HG03520 (cell line): ENCODE measurements at regions not wholly inside any gene's neighbourhood (a gene's known extent, or its start where the extent isn't known, plus 50 kb on each side); places are given as distances from the start of the nearest gene placed in this dataset.
"Not testable (repeated sequence)": the region's sequence is repeated elsewhere in the genome, so short reads cannot be mapped to it uniquely, and the experiment has no call there.

ENCODE experiments used
- ATAC-seq: cut with Tn5 transposase; IDR thresholded peaks from one replicate; pipeline ENCODE4 v1.9.1; 2021; ENCODE audit warnings: mild to moderate bottlenecking, moderate library complexity; ENCODE audit not compliant: unreplicated experiment

- ATAC-seq: no peak
Observed at GRCh38 chr5:60519372-60519771, 180.6 kb downstream of the DEPDC1B start.

DNA sequence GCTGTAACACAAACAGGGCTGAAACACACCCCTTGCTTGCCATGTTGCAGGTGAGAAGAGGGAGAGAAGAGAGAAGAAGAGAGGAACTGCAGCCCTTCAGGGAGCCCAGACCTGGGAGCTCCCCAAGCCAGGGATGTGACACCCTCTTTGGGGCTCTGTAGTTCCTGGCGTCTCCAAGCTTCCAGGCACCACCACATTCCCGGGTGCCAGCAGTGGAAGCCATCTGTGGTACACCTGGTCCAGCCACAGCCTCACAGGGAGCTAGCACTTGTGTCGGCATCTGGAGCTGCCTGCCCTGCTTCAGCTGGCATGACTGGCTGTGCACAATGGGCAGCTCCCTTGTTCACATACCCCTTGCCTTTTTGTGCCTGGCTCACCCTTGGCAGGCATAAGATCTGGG is 182.1 kb downstream of the DEPDC1B start:
- ATAC-seq: no peak

DNA sequence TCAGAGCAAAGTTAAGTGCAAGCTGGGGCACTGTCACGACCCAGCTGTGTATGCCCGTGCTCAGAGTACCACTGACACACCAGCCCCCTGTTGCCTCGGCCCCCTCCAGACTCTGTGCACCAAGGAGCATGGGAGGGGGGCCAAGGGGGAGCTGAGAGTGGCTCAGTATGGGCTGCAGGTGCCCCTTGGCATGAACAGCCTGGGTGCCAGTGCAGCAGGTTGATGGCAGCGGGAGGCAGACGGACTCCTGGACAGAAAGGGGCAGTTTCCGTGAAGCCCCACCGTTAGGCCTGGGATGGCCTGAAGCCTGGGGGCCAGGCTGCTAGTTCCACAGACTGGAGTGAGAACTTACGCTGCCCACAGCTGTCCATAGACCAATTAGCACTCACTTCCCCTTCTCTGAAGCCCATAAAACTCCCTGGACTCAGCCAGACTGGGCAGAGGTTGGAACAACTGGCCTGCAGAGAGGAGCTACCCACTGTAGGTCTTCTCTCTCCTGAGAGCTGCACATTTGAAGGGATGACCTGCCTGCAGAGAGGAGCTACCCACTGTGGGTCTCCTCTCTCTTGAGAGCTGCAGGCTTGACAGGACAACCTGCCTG is 182.8 kb downstream of the DEPDC1B start:
- no peak for ATAC-seq

DNA sequence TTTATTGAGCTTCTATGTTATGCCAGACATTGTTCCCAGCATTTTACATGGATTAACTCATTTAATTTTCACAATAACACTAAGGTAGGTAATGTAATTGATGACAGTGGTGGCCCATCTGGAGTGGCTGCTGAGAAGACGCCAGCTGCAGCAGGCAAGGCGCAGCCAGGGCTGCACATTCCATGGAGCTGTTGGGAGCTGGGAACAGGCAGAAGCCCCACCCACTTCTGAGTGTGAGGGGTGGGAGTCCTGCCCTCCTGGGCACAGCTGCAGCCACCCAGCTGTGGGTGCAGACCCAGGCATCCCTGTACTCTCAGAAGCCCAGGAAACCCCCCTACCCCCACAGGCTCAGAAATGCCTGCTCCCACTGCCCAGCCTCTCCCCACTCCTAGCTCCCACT is 183.3 kb downstream of the DEPDC1B start:
- ATAC-seq: no peak

GRCh38 chr5:60514152-60514551 is 185.8 kb downstream of the DEPDC1B start:
- no peak for ATAC-seq

DNA sequence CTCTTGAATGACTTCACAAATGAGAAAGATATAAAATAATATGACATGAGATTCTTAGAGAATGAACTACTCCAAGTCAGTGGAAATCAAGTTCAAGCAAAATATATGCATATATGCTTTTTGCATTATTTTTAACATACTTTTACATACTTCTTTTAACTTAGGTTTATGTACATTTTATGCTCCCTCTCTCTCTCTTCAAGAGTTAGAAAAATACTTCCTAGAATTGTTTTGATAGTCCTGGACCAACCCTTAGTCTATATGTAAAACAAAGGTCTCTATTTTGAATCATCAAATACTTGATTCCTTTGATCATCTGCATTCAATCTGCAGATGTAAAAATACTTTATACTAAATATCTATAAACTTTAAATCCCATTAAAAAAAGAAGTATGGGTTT is 187.8 kb downstream of the DEPDC1B start:
- ATAC-seq: no peak

GRCh38 chr5:60510663-60511062 is 189.3 kb downstream of the DEPDC1B start:
- no peak for ATAC-seq

DNA sequence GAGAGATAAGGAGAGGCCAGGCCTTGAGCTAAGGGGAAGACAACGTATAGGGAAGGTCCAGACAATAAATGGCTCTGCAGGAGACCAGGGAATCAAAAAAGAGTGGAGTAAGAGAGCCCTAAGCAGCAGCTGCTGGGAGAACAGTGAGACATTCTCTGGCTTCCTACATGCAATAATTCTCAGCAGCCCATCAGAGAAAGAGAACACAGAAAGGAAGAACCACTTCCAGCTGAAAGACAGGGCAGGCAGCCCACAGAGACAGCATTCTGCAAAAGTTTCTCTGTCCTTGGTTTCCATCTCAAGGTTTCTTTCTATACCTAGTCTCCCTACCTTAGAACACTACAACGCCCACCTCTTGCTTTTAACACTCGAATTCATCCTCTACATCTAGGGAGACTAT is 189.9 kb downstream of the DEPDC1B start:
- ATAC-seq: no peak

- no peak for ATAC-seq
Observed at GRCh38 chr5:60509519-60509918, 190.4 kb downstream of the DEPDC1B start.

- ATAC-seq: no peak
Observed at GRCh38 chr5:60507687-60508086, 192.3 kb downstream of the DEPDC1B start.

DNA sequence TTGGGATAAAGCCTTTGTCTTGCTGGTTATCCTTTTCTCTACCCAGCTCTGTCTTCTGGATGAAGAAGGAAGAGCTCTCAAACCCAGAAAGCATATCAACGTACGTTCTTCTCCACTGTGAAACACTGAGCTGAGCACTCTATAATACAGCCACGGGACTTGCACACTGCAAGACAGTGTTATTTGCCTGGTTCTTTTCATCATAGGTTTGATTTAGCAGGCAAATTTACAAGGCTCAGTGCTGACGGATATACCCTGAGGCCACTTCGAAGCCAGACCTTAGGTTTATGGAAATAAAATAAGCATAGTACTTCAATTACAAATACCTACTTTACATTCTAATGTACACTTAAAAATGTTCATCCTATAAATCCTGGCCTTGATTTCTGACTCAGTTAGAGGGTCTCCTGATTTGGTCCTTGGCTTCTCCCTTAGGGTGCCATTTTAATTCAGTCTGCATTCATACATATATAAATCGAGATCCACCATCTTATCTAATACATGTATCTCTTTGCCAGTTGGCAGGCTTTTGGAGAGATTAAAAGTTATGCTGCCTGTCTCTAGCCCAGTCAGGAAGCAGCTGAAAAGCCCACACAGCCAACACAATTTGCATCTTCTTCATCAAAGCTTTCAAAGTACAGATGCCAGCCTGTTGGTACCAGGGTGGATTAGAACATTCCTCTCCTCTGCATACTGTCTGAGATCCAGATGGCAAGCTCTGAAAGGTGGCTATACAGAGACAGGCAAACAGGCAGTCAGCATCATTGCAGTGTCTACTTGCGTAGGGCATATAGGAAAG is 194.4 kb downstream of the DEPDC1B start:
- no peak for ATAC-seq

DNA sequence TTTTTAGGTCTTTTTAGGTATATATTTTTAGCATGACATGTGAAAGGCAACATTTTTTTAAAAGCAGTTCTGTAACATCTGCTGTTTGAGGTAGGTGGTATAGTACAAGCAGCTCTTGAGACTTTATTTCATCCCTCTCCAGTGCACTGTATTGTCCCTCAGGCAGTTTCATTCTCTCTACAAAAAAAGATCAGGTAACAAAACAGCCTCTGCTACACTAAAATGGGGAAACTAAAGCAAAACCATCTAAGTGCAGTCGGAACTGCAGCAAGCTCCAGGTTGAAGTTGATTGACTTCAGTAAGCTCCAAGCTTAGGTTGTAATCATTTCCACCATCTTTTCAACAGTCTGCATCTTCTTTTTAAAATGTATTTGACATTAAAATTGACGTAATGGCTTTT is 195.6 kb downstream of the DEPDC1B start:
- peak; percentile 66 for ATAC-seq

DNA sequence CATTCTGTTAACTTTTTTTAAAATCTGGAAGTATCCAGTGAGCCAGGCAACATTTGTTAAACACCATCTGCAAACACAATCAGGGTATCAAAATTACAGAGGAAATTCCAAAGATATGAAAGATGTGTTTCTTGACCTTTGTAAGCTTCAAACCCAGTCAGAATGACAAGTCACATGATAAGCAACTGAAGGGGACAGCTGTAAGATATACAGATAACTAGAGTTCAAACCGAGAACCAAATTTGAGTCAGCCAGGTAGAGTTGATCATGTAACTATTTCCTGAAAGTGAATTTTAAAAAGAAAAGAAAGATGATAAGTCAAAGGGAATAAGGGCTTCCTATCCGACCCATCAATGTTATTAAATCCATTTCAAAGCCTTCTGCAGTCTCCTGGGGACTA is 196.2 kb downstream of the DEPDC1B start:
- ATAC-seq: peak; percentile 84

- ATAC-seq: no peak
Observed at GRCh38 chr5:60497706-60498500, 202.1 kb downstream of the DEPDC1B start.

DNA sequence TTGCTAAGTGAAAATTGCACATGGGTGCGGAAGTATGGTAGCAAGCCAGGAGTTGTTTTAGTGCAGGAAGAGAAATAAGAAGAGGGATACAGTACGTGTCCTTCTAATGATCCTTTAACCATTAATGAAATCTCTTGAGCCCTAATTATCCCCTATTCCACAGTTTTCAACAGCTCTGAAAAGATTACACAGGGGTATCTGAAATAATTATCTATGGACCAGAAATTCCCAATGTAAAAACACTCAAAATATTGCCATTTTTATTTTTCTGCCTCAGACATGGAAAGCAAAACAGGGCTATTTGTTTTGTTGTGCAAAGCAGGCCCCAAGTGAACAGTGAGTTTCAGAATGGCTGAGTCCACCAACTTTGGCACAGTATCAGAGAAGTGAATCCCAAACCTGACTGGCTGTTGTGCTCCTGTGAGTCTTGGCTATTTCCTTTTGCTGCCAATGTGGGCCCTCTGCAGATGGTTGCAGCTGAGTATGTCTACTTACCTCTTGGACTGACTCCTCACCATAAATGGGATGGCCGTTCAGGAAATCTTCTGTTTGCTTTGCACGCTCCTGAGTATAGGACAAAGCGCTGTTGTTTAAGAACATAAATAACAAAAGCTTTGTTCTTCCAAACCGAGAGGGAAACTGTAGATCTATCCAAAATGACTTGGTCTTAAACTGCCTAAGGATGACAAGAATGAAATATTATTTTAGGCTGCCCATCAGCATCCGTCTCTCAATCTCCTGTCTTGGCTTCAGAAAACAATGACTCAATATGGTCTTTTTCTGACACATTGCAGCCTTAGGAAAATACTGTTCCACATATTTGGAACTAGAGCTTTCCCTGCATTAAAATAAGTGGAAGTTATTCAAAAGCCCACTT is 204.1 kb downstream of the DEPDC1B start:
- no peak for ATAC-seq

DNA sequence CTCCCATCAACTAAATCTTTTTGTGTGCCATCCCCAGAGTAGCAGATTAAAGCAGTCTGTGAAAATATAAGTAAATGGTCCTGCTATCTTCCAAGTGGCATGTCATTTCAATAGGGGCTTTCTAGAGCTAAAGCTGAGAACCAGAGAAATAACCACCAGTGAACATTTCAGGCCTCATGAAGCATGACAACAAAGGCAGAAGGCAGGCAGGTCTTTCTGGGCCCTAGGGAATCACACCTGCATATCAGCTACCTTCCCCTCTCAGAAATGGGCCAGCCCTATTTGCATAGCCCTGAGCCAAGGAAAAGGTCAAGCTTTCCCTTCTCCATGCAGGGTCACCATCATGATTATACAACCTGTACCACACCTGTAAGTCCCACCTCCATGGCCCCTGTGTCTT is 205.3 kb downstream of the DEPDC1B start:
- ATAC-seq: no peak

DNA sequence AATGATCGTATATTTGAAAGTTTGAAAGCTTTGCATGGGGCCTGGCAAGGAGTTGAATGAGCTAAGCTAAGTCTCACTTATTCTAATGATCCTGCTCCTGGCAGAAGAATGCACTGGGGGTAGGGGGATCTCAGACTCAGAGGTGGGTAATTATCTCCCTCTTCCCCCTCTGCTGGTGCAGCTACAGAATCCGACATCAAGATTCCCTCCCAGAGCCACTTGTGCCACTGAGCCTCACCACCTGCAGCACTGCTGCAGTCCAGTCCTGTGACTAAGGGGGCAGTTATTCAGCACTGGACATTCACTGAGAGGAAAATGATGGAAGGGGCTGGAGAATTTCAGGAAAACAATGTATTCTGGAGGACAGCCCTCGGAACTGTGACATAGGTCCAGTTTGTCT is 205.8 kb downstream of the DEPDC1B start:
- ATAC-seq: no peak

- ATAC-seq: no peak
Observed at GRCh38 chr5:60493372-60493771, 206.6 kb downstream of the DEPDC1B start.

DNA sequence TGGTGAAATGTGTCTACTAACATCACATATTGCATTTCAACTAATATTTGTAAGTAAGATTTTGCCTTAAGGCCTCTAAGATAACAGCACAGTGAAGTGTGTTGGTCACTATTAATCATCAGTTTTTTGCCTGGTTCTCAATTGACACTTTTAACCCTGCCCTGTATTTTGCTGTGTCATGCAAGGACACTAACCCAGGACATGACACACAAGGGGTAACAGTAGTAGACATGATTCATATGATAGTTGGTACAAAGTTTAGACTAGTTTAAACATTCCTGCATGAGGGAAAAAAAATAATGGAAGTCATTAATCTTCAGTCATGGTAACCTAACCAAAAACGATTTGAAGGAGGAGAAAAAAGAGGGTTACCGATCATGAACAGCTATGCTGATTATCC is 207.0 kb downstream of the DEPDC1B start:
- no peak for ATAC-seq

GRCh38 chr5:60492358-60492757 is 207.6 kb downstream of the DEPDC1B start:
- ATAC-seq: not testable (repeated sequence)

GRCh38 chr5:60490597-60491166 is 209.3 kb downstream of the DEPDC1B start:
- no peak for ATAC-seq
